ENCODE measurements at regions not wholly inside any gene's neighbourhood (a gene's known extent, or its start where the extent isn't known, plus 50 kb on each side); places are given as distances from the start of the nearest gene placed in this dataset.
A peak's percentile ranks its signal among the peaks of the same experiment; 100 is the strongest.

- TF ChIP-seq HNF4G (IDR thresholded peaks at IDR 0.05; ENCODE audit: borderline replicate concordance, low read depth, low read length) (peak; percentile 63; the same call in 1 of the 2 replicates), HNF4G (CRISPR knock-in tag; IDR thresholded peaks at IDR 0.05; ENCODE audit: borderline replicate concordance, low read depth) (no peak), HDAC6 (IDR thresholded peaks at IDR 0.05; ENCODE audit: low read depth, low read length) (no peak), UBTF (CRISPR knock-in tag; IDR thresholded peaks at IDR 0.05) (peak; percentile 36; the same call in 1 of the 2 replicates)
- TF ChIP-seq, protein P1, sequence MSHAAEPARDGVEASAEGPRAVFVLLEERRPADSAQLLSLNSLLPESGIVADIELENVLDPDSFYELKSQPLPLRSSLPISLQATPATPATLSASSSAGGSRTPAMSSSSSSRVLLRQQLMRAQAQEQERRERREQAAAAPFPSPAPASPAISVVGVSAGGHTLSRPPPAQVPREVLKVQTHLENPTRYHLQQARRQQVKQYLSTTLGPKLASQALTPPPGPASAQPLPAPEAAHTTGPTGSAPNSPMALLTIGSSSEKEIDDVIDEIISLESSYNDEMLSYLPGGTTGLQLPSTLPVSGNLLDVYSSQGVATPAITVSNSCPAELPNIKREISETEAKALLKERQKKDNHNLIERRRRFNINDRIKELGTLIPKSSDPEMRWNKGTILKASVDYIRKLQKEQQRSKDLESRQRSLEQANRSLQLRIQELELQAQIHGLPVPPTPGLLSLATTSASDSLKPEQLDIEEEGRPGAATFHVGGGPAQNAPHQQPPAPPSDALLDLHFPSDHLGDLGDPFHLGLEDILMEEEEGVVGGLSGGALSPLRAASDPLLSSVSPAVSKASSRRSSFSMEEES (CRISPR knock-in tag; IDR thresholded peaks at IDR 0.05): peak; percentile 49; the same call in 1 of the 2 replicates
Measured at GRCh38 chr15:58285212-58285920, 146.4 kb upstream of the LIPC start (continued).

DNA sequence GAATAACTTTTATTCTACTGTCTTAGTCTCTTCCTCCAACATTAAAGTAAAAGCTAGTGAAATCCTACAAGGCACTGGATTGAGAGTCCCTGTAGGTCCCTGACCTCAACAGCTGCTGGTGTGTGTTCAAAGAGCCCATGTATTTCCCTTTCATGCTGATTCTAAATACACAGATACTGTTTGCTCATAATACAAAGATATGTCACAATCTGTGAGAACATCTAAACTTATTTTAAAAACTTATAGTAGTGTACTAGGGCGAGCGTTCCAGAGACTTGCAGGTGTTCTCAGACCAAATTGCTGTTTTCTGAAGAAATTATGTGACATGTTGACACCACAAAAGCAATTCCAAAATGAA is 145.9 kb upstream of the LIPC start:
- intact Hi-C loops (cut with micrococcal nuclease; ENCODE audit: unreplicated experiment): loop anchor here (10.0 kb wide), 1 partner anchor 49 kb away; no protein-coding TSS in a partner anchor
- peak; percentile 79 for ATAC-seq
- Histone ChIP-seq H4K20me1 (ENCODE audit: insufficient read depth, low read length) (no peaks in the 10 kb centered on the region), H3K9me3 (ENCODE audit: low read length) (no peaks in the 10 kb centered on the region), H3K4me3 (replicated peaks in 1 of 3; ENCODE audit: insufficient read depth in 1 of 3, low read depth in 2 of 3, low read length in 3 of 3) (peak overlapping the region in 2 of 3 experiments; percentile 34 to 49; a peak in 4 of 6 replicates), H3K9ac (ENCODE audit: insufficient read depth, low read depth, low read length) (peak overlapping the region; percentile 61), H3K36me3 (replicated peaks in 1 of 2; ENCODE audit: control insufficient read depth in 1 of 2, insufficient read depth in 2 of 2, low read length in 2 of 2) (no peaks in the 10 kb centered on the region), H3K79me2 (ENCODE audit: insufficient read depth, low read length) (no peaks in the 10 kb centered on the region), H3K27me3 (ENCODE audit: control insufficient read depth in 1 of 2, insufficient read depth in 2 of 2, low read length in 2 of 2) (no peaks in the 10 kb centered on the region), H2AFZ (ENCODE audit: low read length) (no peak overlapping the region), H3K27ac (ENCODE audit: extremely low read length, insufficient read depth, low read length) (peak overlapping the region; percentile 87), H3K4me2 (ENCODE audit: low read depth, low read length) (peak overlapping the region; percentile 80), H3K4me1 (ENCODE audit: insufficient read depth, low read length) (peaks cover 47% of the 10 kb centered on the region)
- 0% methylated on average over 2 of the region's 2 CpGs for WGBS (ENCODE audit: low lambda C conversion rate)
- FAIRE-seq: peak; percentile 70
- in situ Hi-C loops (cut with HindIII; ENCODE audit: extremely low pct_ligation_motif_present, low pct_unique_long_range_greater_than_20kb): no loop called here
- DNase-seq (ENCODE audit: low spot score): peak; percentile 58
- ChIA-PET POLR2A (interaction anchor here (0.6 to 3.9 kb wide), 10 partner anchors 11 to 579 kb away, joined by 3 to 45 read pairs (median 6); partner anchors contain the start of genes ADAM10, LIPC and MINDY2), CTCF (ENCODE audit: low intra/inter-chr PET ratio, low total read pairs) (no interaction called here)
- BruUV-seq (replicated peaks): no TSS peak
- TF ChIP-seq, protein P2, sequence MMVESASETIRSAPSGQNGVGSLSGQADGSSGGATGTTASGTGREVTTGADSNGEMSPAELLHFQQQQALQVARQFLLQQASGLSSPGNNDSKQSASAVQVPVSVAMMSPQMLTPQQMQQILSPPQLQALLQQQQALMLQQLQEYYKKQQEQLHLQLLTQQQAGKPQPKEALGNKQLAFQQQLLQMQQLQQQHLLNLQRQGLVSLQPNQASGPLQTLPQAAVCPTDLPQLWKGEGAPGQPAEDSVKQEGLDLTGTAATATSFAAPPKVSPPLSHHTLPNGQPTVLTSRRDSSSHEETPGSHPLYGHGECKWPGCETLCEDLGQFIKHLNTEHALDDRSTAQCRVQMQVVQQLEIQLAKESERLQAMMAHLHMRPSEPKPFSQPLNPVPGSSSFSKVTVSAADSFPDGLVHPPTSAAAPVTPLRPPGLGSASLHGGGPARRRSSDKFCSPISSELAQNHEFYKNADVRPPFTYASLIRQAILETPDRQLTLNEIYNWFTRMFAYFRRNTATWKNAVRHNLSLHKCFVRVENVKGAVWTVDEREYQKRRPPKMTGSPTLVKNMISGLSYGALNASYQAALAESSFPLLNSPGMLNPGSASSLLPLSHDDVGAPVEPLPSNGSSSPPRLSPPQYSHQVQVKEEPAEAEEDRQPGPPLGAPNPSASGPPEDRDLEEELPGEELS (CRISPR knock-in tag; IDR thresholded peaks at IDR 0.05): peak; percentile 59; the same call in 1 of the 2 replicates
- TF ChIP-seq, protein P3, sequence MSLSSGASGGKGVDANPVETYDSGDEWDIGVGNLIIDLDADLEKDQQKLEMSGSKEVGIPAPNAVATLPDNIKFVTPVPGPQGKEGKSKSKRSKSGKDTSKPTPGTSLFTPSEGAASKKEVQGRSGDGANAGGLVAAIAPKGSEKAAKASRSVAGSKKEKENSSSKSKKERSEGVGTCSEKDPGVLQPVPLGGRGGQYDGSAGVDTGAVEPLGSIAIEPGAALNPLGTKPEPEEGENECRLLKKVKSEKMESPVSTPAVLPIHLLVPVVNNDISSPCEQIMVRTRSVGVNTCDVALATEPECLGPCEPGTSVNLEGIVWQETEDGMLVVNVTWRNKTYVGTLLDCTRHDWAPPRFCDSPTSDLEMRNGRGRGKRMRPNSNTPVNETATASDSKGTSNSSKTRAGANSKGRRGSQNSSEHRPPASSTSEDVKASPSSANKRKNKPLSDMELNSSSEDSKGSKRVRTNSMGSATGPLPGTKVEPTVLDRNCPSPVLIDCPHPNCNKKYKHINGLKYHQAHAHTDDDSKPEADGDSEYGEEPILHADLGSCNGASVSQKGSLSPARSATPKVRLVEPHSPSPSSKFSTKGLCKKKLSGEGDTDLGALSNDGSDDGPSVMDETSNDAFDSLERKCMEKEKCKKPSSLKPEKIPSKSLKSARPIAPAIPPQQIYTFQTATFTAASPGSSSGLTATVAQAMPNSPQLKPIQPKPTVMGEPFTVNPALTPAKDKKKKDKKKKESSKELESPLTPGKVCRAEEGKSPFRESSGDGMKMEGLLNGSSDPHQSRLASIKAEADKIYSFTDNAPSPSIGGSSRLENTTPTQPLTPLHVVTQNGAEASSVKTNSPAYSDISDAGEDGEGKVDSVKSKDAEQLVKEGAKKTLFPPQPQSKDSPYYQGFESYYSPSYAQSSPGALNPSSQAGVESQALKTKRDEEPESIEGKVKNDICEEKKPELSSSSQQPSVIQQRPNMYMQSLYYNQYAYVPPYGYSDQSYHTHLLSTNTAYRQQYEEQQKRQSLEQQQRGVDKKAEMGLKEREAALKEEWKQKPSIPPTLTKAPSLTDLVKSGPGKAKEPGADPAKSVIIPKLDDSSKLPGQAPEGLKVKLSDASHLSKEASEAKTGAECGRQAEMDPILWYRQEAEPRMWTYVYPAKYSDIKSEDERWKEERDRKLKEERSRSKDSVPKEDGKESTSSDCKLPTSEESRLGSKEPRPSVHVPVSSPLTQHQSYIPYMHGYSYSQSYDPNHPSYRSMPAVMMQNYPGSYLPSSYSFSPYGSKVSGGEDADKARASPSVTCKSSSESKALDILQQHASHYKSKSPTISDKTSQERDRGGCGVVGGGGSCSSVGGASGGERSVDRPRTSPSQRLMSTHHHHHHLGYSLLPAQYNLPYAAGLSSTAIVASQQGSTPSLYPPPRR (CRISPR knock-in tag; IDR thresholded peaks at IDR 0.05; ENCODE audit: borderline replicate concordance): peak; percentile 34; the same call in 1 of the 2 replicates
- TF ChIP-seq TCF7L2 (IDR thresholded peaks at IDR 0.05; ENCODE audit: low read depth, low read length) (0 out of 2 replicates have a peak, but pooled peaks have one; percentile 46), SRSF9 (IDR thresholded peaks at IDR 0.05; ENCODE audit: borderline replicate concordance, insufficient read depth, low read depth, low read length, poor library complexity, severe bottlenecking) (no peak)
